ENCODE measurements at regions not wholly inside any gene's neighbourhood (a gene's known extent, or its start where the extent isn't known, plus 50 kb on each side); places are given as distances from the start of the nearest gene placed in this dataset.
"Not testable (repeated sequence)": the region's sequence is repeated elsewhere in the genome, so short reads cannot be mapped to it uniquely, and the experiment has no call there.

GRCh38 chr3:39651993-39652739 lies 157.2 kb upstream of the MYRIP start:
- no peak overlapping the region for H3K4me3 ChIP-seq
- 85 to 92% (median 90%) methylated on average over 4 of the region's 4 CpGs for WGBS, 4 donors
- TF ChIP-seq POLR2A (IDR thresholded peaks at IDR 0.05) (no peak), CTCF (IDR thresholded peaks at IDR 0.05) (no peak)
- no peak overlapping the region for H3K27ac ChIP-seq
- H3K4me1 ChIP-seq = no peaks in the 10 kb centered on the region
- ATAC-seq (no peak), DNase-seq (no peak)
- intact Hi-C loops (cut with DNase I) = no loop called here
- H3K27me3 ChIP-seq = no peaks in the 10 kb centered on the region
- H3K36me3 ChIP-seq = no peaks in the 10 kb centered on the region
- no peaks in the 10 kb centered on the region for H3K9me3 ChIP-seq

- 85 to 91% (median 89%) methylated on average over 10 to 26 of the region's 26 CpGs for WGBS, 4 donors
- H3K4me3 ChIP-seq; intact Hi-C loops (cut with DNase I); H3K27ac ChIP-seq; H3K36me3 ChIP-seq; H3K9me3 ChIP-seq; ATAC-seq; H3K4me1 ChIP-seq; H3K27me3 ChIP-seq: not testable (repeated sequence)
- DNase-seq = peak in 1 of 5 donors; percentile 55
These were observed 153.7 kb upstream of the MYRIP start for GRCh38 chr3:39655718-39656117.

GRCh38 chr3:39657075-39657474 lies 152.3 kb upstream of the MYRIP start:
- no peaks in the 10 kb centered on the region for H3K4me1 ChIP-seq
- intact Hi-C loops (cut with DNase I) = no loop called here
- no peaks in the 10 kb centered on the region for H3K36me3 ChIP-seq
- H3K4me3 ChIP-seq = no peak overlapping the region
- H3K27ac ChIP-seq = no peak overlapping the region
- H3K27me3 ChIP-seq = no peaks in the 10 kb centered on the region
- no peaks in the 10 kb centered on the region for H3K9me3 ChIP-seq
- ATAC-seq = no peak
- no peak for DNase-seq
- TF ChIP-seq CTCF (IDR thresholded peaks at IDR 0.05) (no peak), POLR2A (IDR thresholded peaks at IDR 0.05) (no peak)

GRCh38 chr3:39657775-39658174 lies 151.6 kb upstream of the MYRIP start:
- Histone ChIP-seq H3K27me3 (no peaks in the 10 kb centered on the region), H3K9me3 (no peaks in the 10 kb centered on the region), H3K36me3 (no peaks in the 10 kb centered on the region), H3K27ac (no peak overlapping the region), H3K4me3 (no peak overlapping the region), H3K4me1 (no peaks in the 10 kb centered on the region)
- 87 to 95% (median 91%) methylated on average over 1 of the region's 1 CpG for WGBS, 4 donors
- ATAC-seq (no peak), DNase-seq (no peak)
- intact Hi-C loops (cut with DNase I) = no loop called here
- no peak for TF ChIP-seq CTCF (IDR thresholded peaks at IDR 0.05)
- TF ChIP-seq POLR2A (IDR thresholded peaks at IDR 0.05) = no peak

- Histone ChIP-seq H3K4me3 (no peak overlapping the region), H3K27me3 (peaks cover 0 to 16% (median 3%) of the 10 kb centered on the region in 9 donors), H3K4me1 (no peaks in the 10 kb centered on the region), H3K36me3 (no peaks in the 10 kb centered on the region), H3K9me3 (no peaks in the 10 kb centered on the region), H3K27ac (no peak overlapping the region)
- intact Hi-C loops (cut with DNase I) = no loop called here
- WGBS, 4 donors = 90 to 93% (median 92%) methylated on average over 4 of the region's 4 CpGs
- no peak for DNase-seq
- ATAC-seq = no peak
- TF ChIP-seq POLR2A (IDR thresholded peaks at IDR 0.05) (no peak), CTCF (IDR thresholded peaks at IDR 0.05) (no peak)
These were observed 144.5 kb upstream of the MYRIP start for GRCh38 chr3:39664931-39665330.

All from heart left ventricle (tissue), 16 donors.